ENCODE measurements at regions not wholly inside any gene's neighbourhood (a gene's known extent, or its start where the extent isn't known, plus 50 kb on each side); places are given as distances from the start of the nearest gene placed in this dataset.

GRCh38 chr3:17985658-17986347 is 243.4 kb upstream of the TBC1D5 start:
- TF ChIP-seq CTCF (conservative IDR thresholded peaks at IDR 0.05; ENCODE audit: low read depth, low read length): no peak
- H4K20me1 ChIP-seq (ENCODE audit: insufficient read depth): no peaks in the 10 kb centered on the region
- H3K36me3 ChIP-seq (ENCODE audit: insufficient read depth): no peaks in the 10 kb centered on the region
- no peak overlapping the region for H3K9ac ChIP-seq
- no peak overlapping the region for H3K27ac ChIP-seq
- H3K4me3 ChIP-seq (IDR thresholded peaks at IDR 0.05; ENCODE audit: insufficient read depth, low read depth, low read length): no peak overlapping the region
- H3K4me2 ChIP-seq: no peak overlapping the region
- no peaks in the 10 kb centered on the region for H3K27me3 ChIP-seq (ENCODE audit: insufficient read depth, low read depth)
- no peak overlapping the region for H2AFZ ChIP-seq (ENCODE audit: low read depth)
- H3K79me2 ChIP-seq (ENCODE audit: insufficient read depth, low read depth): no peaks in the 10 kb centered on the region
- H3K4me1 ChIP-seq (ENCODE audit: low read depth, poor library complexity, severe bottlenecking): no peaks in the 10 kb centered on the region

GRCh38 chr3:17983106-17983505 is 240.7 kb upstream of the TBC1D5 start:
- no peak overlapping the region for H2AFZ ChIP-seq (ENCODE audit: low read depth)
- H4K20me1 ChIP-seq (ENCODE audit: insufficient read depth): no peaks in the 10 kb centered on the region
- no peak overlapping the region for H3K27ac ChIP-seq
- H3K9ac ChIP-seq: no peak overlapping the region
- H3K4me2 ChIP-seq: no peak overlapping the region
- no peaks in the 10 kb centered on the region for H3K79me2 ChIP-seq (ENCODE audit: insufficient read depth, low read depth)
- H3K4me3 ChIP-seq (IDR thresholded peaks at IDR 0.05; ENCODE audit: insufficient read depth, low read depth, low read length): no peak overlapping the region
- TF ChIP-seq CTCF (conservative IDR thresholded peaks at IDR 0.05; ENCODE audit: low read depth, low read length): no peak
- H3K27me3 ChIP-seq (ENCODE audit: insufficient read depth, low read depth): no peaks in the 10 kb centered on the region
- H3K4me1 ChIP-seq (ENCODE audit: low read depth, poor library complexity, severe bottlenecking): no peaks in the 10 kb centered on the region
- no peaks in the 10 kb centered on the region for H3K36me3 ChIP-seq (ENCODE audit: insufficient read depth)

GRCh38 chr3:17982211-17982880 is 239.9 kb upstream of the TBC1D5 start:
- H3K27ac ChIP-seq: no peak overlapping the region
- H3K27me3 ChIP-seq (ENCODE audit: insufficient read depth, low read depth): no peaks in the 10 kb centered on the region
- H3K4me2 ChIP-seq: no peak overlapping the region
- no peak for TF ChIP-seq CTCF (conservative IDR thresholded peaks at IDR 0.05; ENCODE audit: low read depth, low read length)
- H2AFZ ChIP-seq (ENCODE audit: low read depth): no peak overlapping the region
- H3K4me1 ChIP-seq (ENCODE audit: low read depth, poor library complexity, severe bottlenecking): no peaks in the 10 kb centered on the region
- H3K36me3 ChIP-seq (ENCODE audit: insufficient read depth): no peaks in the 10 kb centered on the region
- no peak overlapping the region for H3K9ac ChIP-seq
- no peaks in the 10 kb centered on the region for H3K79me2 ChIP-seq (ENCODE audit: insufficient read depth, low read depth)
- H3K4me3 ChIP-seq (IDR thresholded peaks at IDR 0.05; ENCODE audit: insufficient read depth, low read depth, low read length): no peak overlapping the region
- H4K20me1 ChIP-seq (ENCODE audit: insufficient read depth): no peaks in the 10 kb centered on the region

- no peaks in the 10 kb centered on the region for H3K36me3 ChIP-seq (ENCODE audit: insufficient read depth)
- H3K27me3 ChIP-seq (ENCODE audit: insufficient read depth, low read depth): no peaks in the 10 kb centered on the region
- no peak overlapping the region for H3K9ac ChIP-seq
- no peaks in the 10 kb centered on the region for H4K20me1 ChIP-seq (ENCODE audit: insufficient read depth)
- H3K4me2 ChIP-seq: no peak overlapping the region
- no peaks in the 10 kb centered on the region for H3K79me2 ChIP-seq (ENCODE audit: insufficient read depth, low read depth)
- TF ChIP-seq CTCF (conservative IDR thresholded peaks at IDR 0.05; ENCODE audit: low read depth, low read length): no peak
- no peak overlapping the region for H3K27ac ChIP-seq
- H3K4me3 ChIP-seq (IDR thresholded peaks at IDR 0.05; ENCODE audit: insufficient read depth, low read depth, low read length): no peak overlapping the region
- H3K4me1 ChIP-seq (ENCODE audit: low read depth, poor library complexity, severe bottlenecking): no peaks in the 10 kb centered on the region
- no peak overlapping the region for H2AFZ ChIP-seq (ENCODE audit: low read depth)
Measured at GRCh38 chr3:17980863-17981262, 238.4 kb upstream of the TBC1D5 start.
